ENCODE measurements at regions not wholly inside any gene's neighbourhood (a gene's known extent, or its start where the extent isn't known, plus 50 kb on each side); places are given as distances from the start of the nearest gene placed in this dataset.
A peak's percentile ranks its signal among the peaks of the same experiment; 100 is the strongest.

- H3K4me2 ChIP-seq (ENCODE audit: extremely low read depth, insufficient read depth, low read length), result no peak overlapping the region
- DNase-seq (ENCODE audit: low read depth in 2 of 2), result peak in 1 of 2 donors; percentile 19
- TF ChIP-seq, protein P1, sequence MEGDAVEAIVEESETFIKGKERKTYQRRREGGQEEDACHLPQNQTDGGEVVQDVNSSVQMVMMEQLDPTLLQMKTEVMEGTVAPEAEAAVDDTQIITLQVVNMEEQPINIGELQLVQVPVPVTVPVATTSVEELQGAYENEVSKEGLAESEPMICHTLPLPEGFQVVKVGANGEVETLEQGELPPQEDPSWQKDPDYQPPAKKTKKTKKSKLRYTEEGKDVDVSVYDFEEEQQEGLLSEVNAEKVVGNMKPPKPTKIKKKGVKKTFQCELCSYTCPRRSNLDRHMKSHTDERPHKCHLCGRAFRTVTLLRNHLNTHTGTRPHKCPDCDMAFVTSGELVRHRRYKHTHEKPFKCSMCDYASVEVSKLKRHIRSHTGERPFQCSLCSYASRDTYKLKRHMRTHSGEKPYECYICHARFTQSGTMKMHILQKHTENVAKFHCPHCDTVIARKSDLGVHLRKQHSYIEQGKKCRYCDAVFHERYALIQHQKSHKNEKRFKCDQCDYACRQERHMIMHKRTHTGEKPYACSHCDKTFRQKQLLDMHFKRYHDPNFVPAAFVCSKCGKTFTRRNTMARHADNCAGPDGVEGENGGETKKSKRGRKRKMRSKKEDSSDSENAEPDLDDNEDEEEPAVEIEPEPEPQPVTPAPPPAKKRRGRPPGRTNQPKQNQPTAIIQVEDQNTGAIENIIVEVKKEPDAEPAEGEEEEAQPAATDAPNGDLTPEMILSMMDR (conservative IDR thresholded peaks at IDR 0.05 in 1 of 2, IDR thresholded peaks at IDR 0.05 in 1 of 2; ENCODE audit: low read depth in 1 of 2, low read length in 2 of 2), result no peak
- TF ChIP-seq EZH2 (IDR thresholded peaks at IDR 0.05; ENCODE audit: low read length, missing control alignments), result no peak
These were observed 224.5 kb upstream of the PSMD7 start for GRCh38 chr16:74071996-74072535.

DNA sequence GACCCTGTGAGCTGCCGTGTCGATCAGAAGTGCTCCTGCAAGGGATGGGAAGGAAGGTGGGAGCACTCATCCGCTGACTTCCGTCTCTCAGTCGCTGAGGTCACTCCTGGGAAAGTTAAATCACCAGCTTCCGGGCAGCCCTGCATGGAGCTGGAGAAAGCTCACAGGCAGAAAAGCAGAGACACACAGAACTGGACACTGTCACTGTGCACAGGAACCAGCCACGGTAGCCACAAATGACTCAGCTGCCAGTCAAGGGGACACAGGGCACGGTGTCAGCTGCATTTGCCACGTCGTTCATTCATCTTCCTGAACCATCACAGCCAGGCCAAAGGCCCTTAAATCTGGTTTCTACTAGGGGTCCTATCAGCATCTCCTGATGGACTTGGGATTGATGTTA is 226.4 kb upstream of the PSMD7 start:
- Histone ChIP-seq H3K4me3 (replicated peaks in 1 of 4; ENCODE audit: control extremely low read depth in 1 of 4, insufficient read depth in 1 of 4, low read depth in 3 of 4, low read length in 4 of 4) (no peak overlapping the region), H3K4me1 (ENCODE audit: control insufficient read depth, extremely low read depth, insufficient read depth, low read length) (no peaks in the 10 kb centered on the region), H3K4me2 (ENCODE audit: extremely low read depth, insufficient read depth, low read length) (no peak overlapping the region), H4K20me1 (ENCODE audit: control insufficient read depth, extremely low read depth, insufficient read depth, low read length) (no peaks in the 10 kb centered on the region), H3K9me3 (ENCODE audit: control insufficient read depth, insufficient read depth, low read depth, low read length) (no peaks in the 10 kb centered on the region), H3K27me3 (ENCODE audit: control insufficient read depth, insufficient read depth, low read length) (no peaks in the 10 kb centered on the region), H3K79me2 (ENCODE audit: control insufficient read depth, insufficient read depth, low read length) (no peaks in the 10 kb centered on the region), H2AFZ (ENCODE audit: low read length) (no peak overlapping the region), H3K27ac (ENCODE audit: insufficient read depth, low read length) (no peak overlapping the region), H3K9ac (ENCODE audit: insufficient read depth, low read length) (no peak overlapping the region), H3K36me3 (ENCODE audit: control insufficient read depth, insufficient read depth, low read length) (no peaks in the 10 kb centered on the region)
- DNase-seq (ENCODE audit: low read depth in 2 of 2), result no peak
- TF ChIP-seq, protein P1 (conservative IDR thresholded peaks at IDR 0.05 in 1 of 2, IDR thresholded peaks at IDR 0.05 in 1 of 2; ENCODE audit: low read depth in 1 of 2, low read length in 2 of 2), result no peak
- TF ChIP-seq EZH2 (IDR thresholded peaks at IDR 0.05; ENCODE audit: low read length, missing control alignments), result no peak

More at GRCh38 chr16:74071996-74072535, 224.5 kb upstream of the PSMD7 start:
- H3K79me2 ChIP-seq (ENCODE audit: control insufficient read depth, insufficient read depth, low read length), result no peaks in the 10 kb centered on the region
- H3K4me1 ChIP-seq (ENCODE audit: control insufficient read depth, extremely low read depth, insufficient read depth, low read length), result no peaks in the 10 kb centered on the region
- no peak overlapping the region for H3K9ac ChIP-seq (ENCODE audit: insufficient read depth, low read length)
- H2AFZ ChIP-seq (ENCODE audit: low read length), result no peak overlapping the region
- H3K4me3 ChIP-seq (replicated peaks in 1 of 4; ENCODE audit: control extremely low read depth in 1 of 4, insufficient read depth in 1 of 4, low read depth in 3 of 4, low read length in 4 of 4), result no peak overlapping the region
- H4K20me1 ChIP-seq (ENCODE audit: control insufficient read depth, extremely low read depth, insufficient read depth, low read length), result no peaks in the 10 kb centered on the region
- no peaks in the 10 kb centered on the region for H3K27me3 ChIP-seq (ENCODE audit: control insufficient read depth, insufficient read depth, low read length)
- no peaks in the 10 kb centered on the region for H3K9me3 ChIP-seq (ENCODE audit: control insufficient read depth, insufficient read depth, low read depth, low read length)
- no peak overlapping the region for H3K27ac ChIP-seq (ENCODE audit: insufficient read depth, low read length)
- no peaks in the 10 kb centered on the region for H3K36me3 ChIP-seq (ENCODE audit: control insufficient read depth, insufficient read depth, low read length)

GRCh38 chr16:74064120-74064735 is 232.4 kb upstream of the PSMD7 start:
- H3K4me2 ChIP-seq (ENCODE audit: extremely low read depth, insufficient read depth, low read length), result no peak overlapping the region
- TF ChIP-seq, protein P1 (conservative IDR thresholded peaks at IDR 0.05 in 1 of 2, IDR thresholded peaks at IDR 0.05 in 1 of 2; ENCODE audit: low read depth in 1 of 2, low read length in 2 of 2), result peak; percentile 22 to 27
- TF ChIP-seq EZH2 (IDR thresholded peaks at IDR 0.05; ENCODE audit: low read length, missing control alignments), result no peak
- H3K4me3 ChIP-seq (replicated peaks in 1 of 4; ENCODE audit: control extremely low read depth in 1 of 4, insufficient read depth in 1 of 4, low read depth in 3 of 4, low read length in 4 of 4), result no peak overlapping the region
- H3K27ac ChIP-seq (ENCODE audit: insufficient read depth, low read length), result no peak overlapping the region
- H3K36me3 ChIP-seq (ENCODE audit: control insufficient read depth, insufficient read depth, low read length), result no peaks in the 10 kb centered on the region
- DNase-seq (ENCODE audit: low read depth in 2 of 2), result peak in 1 of 2 donors; percentile 67
- H3K79me2 ChIP-seq (ENCODE audit: control insufficient read depth, insufficient read depth, low read length), result no peaks in the 10 kb centered on the region
- no peak overlapping the region for H2AFZ ChIP-seq (ENCODE audit: low read length)
- no peaks in the 10 kb centered on the region for H3K9me3 ChIP-seq (ENCODE audit: control insufficient read depth, insufficient read depth, low read depth, low read length)
- H3K4me1 ChIP-seq (ENCODE audit: control insufficient read depth, extremely low read depth, insufficient read depth, low read length), result no peaks in the 10 kb centered on the region
- H4K20me1 ChIP-seq (ENCODE audit: control insufficient read depth, extremely low read depth, insufficient read depth, low read length), result no peaks in the 10 kb centered on the region
- H3K27me3 ChIP-seq (ENCODE audit: control insufficient read depth, insufficient read depth, low read length), result no peaks in the 10 kb centered on the region
- no peak overlapping the region for H3K9ac ChIP-seq (ENCODE audit: insufficient read depth, low read length)

Data from fibroblast of lung (primary cell).